ENCODE measurements at regions not wholly inside any gene's neighbourhood (a gene's known extent, or its start where the extent isn't known, plus 50 kb on each side); places are given as distances from the start of the nearest gene placed in this dataset.

DNA sequence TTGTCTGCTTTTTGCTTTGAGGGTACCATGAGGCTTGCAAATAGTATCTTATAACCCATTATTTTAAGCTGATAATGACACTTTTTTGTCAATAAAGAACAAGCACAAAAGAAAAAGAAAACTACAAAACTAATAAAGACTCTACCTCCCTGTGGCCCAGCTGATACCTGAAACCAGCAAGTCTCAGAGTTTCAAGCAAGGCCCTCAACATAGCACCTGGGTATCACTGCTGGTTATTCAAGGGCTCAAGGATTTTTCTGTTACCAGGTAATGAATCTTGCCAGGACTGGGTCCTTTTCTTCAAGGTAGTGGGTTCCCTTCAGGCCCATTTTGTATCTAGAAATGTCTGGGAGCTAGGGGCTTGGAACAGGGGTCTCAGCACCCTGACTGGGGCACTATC, 281.6 kb upstream of the C11orf87 start:
- CTCF ChIA-PET (ENCODE audit: low intra/inter-chr PET ratio), result no interaction called here
- H3K4me2 ChIP-seq (ENCODE audit: insufficient read depth, low read length), result no peak overlapping the region
- H3K9ac ChIP-seq (ENCODE audit: insufficient read depth in 1 of 2, low read depth in 2 of 2, low read length in 2 of 2), result no peak overlapping the region
- FAIRE-seq (no peak), ATAC-seq (no peak), DNase-seq (ENCODE audit: extremely low read depth in 1 of 4, low spot score in 3 of 4) (no peak)
- POLR2A ChIA-PET, result no interaction called here
- no peaks in the 10 kb centered on the region for H3K27me3 ChIP-seq (ENCODE audit: control insufficient read depth in 2 of 2, insufficient read depth in 2 of 2, low read length in 2 of 2)
- no peaks in the 10 kb centered on the region for H3K36me3 ChIP-seq (ENCODE audit: control insufficient read depth, insufficient read depth, low read length)
- no peak for TF ChIP-seq XRCC3 (IDR thresholded peaks at IDR 0.05)
- TF ChIP-seq, protein P1, sequence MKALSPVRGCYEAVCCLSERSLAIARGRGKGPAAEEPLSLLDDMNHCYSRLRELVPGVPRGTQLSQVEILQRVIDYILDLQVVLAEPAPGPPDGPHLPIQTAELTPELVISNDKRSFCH (CRISPR knock-in tag; IDR thresholded peaks at IDR 0.05), result no peak
- TF ChIP-seq, protein P1 (tag; IDR thresholded peaks at IDR 0.05), result no peak
- TF ChIP-seq HNRNPLL (IDR thresholded peaks at IDR 0.05; ENCODE audit: low read depth, low read length, poor library complexity, severe bottlenecking), result no peak
- no peak for TF ChIP-seq NFXL1 (CRISPR knock-in tag; IDR thresholded peaks at IDR 0.05)
- no peak for TF ChIP-seq PURB (CRISPR knock-in tag; IDR thresholded peaks at IDR 0.05; ENCODE audit: low read depth)
- no peak for TF ChIP-seq FOXP4 (CRISPR knock-in tag; IDR thresholded peaks at IDR 0.05; ENCODE audit: borderline replicate concordance)
- TF ChIP-seq, protein P2, sequence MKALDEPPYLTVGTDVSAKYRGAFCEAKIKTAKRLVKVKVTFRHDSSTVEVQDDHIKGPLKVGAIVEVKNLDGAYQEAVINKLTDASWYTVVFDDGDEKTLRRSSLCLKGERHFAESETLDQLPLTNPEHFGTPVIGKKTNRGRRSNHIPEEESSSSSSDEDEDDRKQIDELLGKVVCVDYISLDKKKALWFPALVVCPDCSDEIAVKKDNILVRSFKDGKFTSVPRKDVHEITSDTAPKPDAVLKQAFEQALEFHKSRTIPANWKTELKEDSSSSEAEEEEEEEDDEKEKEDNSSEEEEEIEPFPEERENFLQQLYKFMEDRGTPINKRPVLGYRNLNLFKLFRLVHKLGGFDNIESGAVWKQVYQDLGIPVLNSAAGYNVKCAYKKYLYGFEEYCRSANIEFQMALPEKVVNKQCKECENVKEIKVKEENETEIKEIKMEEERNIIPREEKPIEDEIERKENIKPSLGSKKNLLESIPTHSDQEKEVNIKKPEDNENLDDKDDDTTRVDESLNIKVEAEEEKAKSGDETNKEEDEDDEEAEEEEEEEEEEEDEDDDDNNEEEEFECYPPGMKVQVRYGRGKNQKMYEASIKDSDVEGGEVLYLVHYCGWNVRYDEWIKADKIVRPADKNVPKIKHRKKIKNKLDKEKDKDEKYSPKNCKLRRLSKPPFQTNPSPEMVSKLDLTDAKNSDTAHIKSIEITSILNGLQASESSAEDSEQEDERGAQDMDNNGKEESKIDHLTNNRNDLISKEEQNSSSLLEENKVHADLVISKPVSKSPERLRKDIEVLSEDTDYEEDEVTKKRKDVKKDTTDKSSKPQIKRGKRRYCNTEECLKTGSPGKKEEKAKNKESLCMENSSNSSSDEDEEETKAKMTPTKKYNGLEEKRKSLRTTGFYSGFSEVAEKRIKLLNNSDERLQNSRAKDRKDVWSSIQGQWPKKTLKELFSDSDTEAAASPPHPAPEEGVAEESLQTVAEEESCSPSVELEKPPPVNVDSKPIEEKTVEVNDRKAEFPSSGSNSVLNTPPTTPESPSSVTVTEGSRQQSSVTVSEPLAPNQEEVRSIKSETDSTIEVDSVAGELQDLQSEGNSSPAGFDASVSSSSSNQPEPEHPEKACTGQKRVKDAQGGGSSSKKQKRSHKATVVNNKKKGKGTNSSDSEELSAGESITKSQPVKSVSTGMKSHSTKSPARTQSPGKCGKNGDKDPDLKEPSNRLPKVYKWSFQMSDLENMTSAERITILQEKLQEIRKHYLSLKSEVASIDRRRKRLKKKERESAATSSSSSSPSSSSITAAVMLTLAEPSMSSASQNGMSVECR (CRISPR knock-in tag; IDR thresholded peaks at IDR 0.05), result no peak
- TF ChIP-seq GTF2F1 (IDR thresholded peaks at IDR 0.05; ENCODE audit: low read depth, low read length), result no peak
- no peaks in the 10 kb centered on the region for H3K9me1 ChIP-seq (ENCODE audit: control insufficient read depth, insufficient read depth, low read length)
- no peaks in the 10 kb centered on the region for H3K4me1 ChIP-seq (replicated peaks in 1 of 2; ENCODE audit: control insufficient read depth in 2 of 2, insufficient read depth in 2 of 2, low read length in 2 of 2)
- H3K27ac ChIP-seq (ENCODE audit: extremely low read depth, low read depth, low read length), result no peak overlapping the region
- no peaks in the 10 kb centered on the region for H4K20me1 ChIP-seq (replicated peaks; ENCODE audit: control insufficient read depth, insufficient read depth, low read length)
- no peaks in the 10 kb centered on the region for H3K79me2 ChIP-seq (ENCODE audit: control insufficient read depth, insufficient read depth, low read length)
- H3K9me3 ChIP-seq (replicated peaks; ENCODE audit: control insufficient read depth, insufficient read depth, low read depth, low read length), result no peaks in the 10 kb centered on the region
- intact Hi-C loops (cut with micrococcal nuclease), result no loop called here
- in situ Hi-C loops (cut with MboI), result no loop called here
- no peak overlapping the region for H2AFZ ChIP-seq (ENCODE audit: low read depth, low read length)
- BruUV-seq (replicated peaks), result no TSS peak
- no peak overlapping the region for H3K4me3 ChIP-seq
